SK-N-SH treated with all-trans-retinoic acid at 6 μM for 48 hours (cell line): ENCODE measurements at regions not wholly inside any gene's neighbourhood (a gene's known extent, or its start where the extent isn't known, plus 50 kb on each side); places are given as distances from the start of the nearest gene placed in this dataset.

Experiments
- ATAC-seq: fragments of 200-7000 bp; cut with Tn5 transposase; 3 replicates; pipeline ENCODE4 v1.9.1; 2020; ENCODE audit warnings: mild to moderate bottlenecking, moderate library complexity
- BACH2 ChIP-seq: fragments of 250-450 bp; sonication (Bioruptor Pico); IDR thresholded peaks from 2 replicates; pipeline ENCODE4 v1.9.0; 2021; ENCODE audit warnings: mild to moderate bottlenecking, borderline replicate concordance
- CREB5 ChIP-seq: fragments of 250-450 bp; sonication (Bioruptor Pico); IDR thresholded peaks from 2 replicates; pipeline ENCODE4 v1.5.1; 2020; ENCODE audit warnings: low read depth, mild to moderate bottlenecking, moderate library complexity
- CSDC2 ChIP-seq: fragments of 250-450 bp; sonication (Bioruptor Pico); IDR thresholded peaks from 2 replicates; pipeline ENCODE4 v1.5.0; 2020; ENCODE audit warnings: mild to moderate bottlenecking, moderate library complexity
- CSRNP3 ChIP-seq: fragments of 250-450 bp; sonication (Bioruptor Pico); IDR thresholded peaks from 2 replicates; pipeline ENCODE4 v1.5.1; 2021; ENCODE audit warnings: mild to moderate bottlenecking, moderate library complexity
- ESRRG ChIP-seq: fragments of 250-450 bp; sonication (Bioruptor Pico); IDR thresholded peaks from 2 replicates; pipeline ENCODE4 v1.6.1; 2021; ENCODE audit warnings: mild to moderate bottlenecking
- GLIS3 ChIP-seq: fragments of 250-450 bp; sonication (Bioruptor Pico); IDR thresholded peaks from 2 replicates; pipeline ENCODE4 v1.5.0; 2020; ENCODE audit warnings: mild to moderate bottlenecking, moderate library complexity
- ISL1 ChIP-seq: fragments of 250-450 bp; sonication (Bioruptor Pico); IDR thresholded peaks from 2 replicates; pipeline ENCODE4 v2.1.2; 2022; ENCODE audit warnings: mild to moderate bottlenecking, moderate library complexity
- OSR1 ChIP-seq: fragments of 250-450 bp; sonication (Bioruptor Pico); IDR thresholded peaks from 2 replicates; pipeline ENCODE4 v1.8.0; 2022; ENCODE audit warnings: moderate library complexity, mild to moderate bottlenecking, inconsistent platforms
- PATZ1 ChIP-seq: fragments of 250-450 bp; sonication (Bioruptor Pico); IDR thresholded peaks from 2 replicates; pipeline ENCODE4 v1.8.0; 2020; ENCODE audit warnings: mild to moderate bottlenecking, moderate library complexity, borderline replicate concordance
- PPARA ChIP-seq: fragments of 250-450 bp; sonication (Bioruptor Pico); IDR thresholded peaks from 2 replicates; pipeline ENCODE4 v1.5.0; 2020; ENCODE audit warnings: mild to moderate bottlenecking, borderline replicate concordance
- RARB ChIP-seq: fragments of 250-450 bp; sonication (Bioruptor Pico); IDR thresholded peaks from 2 replicates; pipeline ENCODE4 v1.8.0; 2021; ENCODE audit warnings: mild to moderate bottlenecking, moderate library complexity
- SNAI2 ChIP-seq: fragments of 250-450 bp; sonication (Bioruptor Pico); IDR thresholded peaks from 2 replicates; pipeline ENCODE4 v1.5.0; 2020; ENCODE audit warnings: mild to moderate bottlenecking, moderate library complexity
- TCF4 ChIP-seq: fragments of 250-450 bp; sonication (Bioruptor Pico); IDR thresholded peaks from 2 replicates; pipeline ENCODE4 v1.8.0; 2021; ENCODE audit warnings: mild to moderate bottlenecking, moderate library complexity, borderline replicate concordance
- TOX ChIP-seq: fragments of 250-450 bp; sonication (Bioruptor Pico); IDR thresholded peaks from 2 replicates; pipeline ENCODE4 v1.8.0; 2021; ENCODE audit warnings: mild to moderate bottlenecking, moderate library complexity, borderline replicate concordance
- ZC3H10 ChIP-seq: fragments of 250-450 bp; sonication (Bioruptor Pico); IDR thresholded peaks from 2 replicates; pipeline ENCODE4 v1.5.1; 2021; ENCODE audit warnings: mild to moderate bottlenecking, moderate library complexity
- ZFP3 ChIP-seq: fragments of 250-450 bp; sonication (Bioruptor Pico); IDR thresholded peaks from 2 replicates; pipeline ENCODE4 v1.5.0; 2020; ENCODE audit warnings: mild to moderate bottlenecking, moderate library complexity
- ZFP30 ChIP-seq: fragments of 450-650 bp; formaldehyde crosslinking; IDR thresholded peaks from 2 replicates; pipeline ENCODE4 v1.5.0; 2022; ENCODE audit warnings: mild to moderate bottlenecking, moderate library complexity
- ZNF565 ChIP-seq: fragments of 450-650 bp; formaldehyde crosslinking; conservative IDR thresholded peaks from 2 replicates; pipeline ENCODE4 v1.5.0; 2020; ENCODE audit warnings: low read depth, mild to moderate bottlenecking, moderate library complexity
- ZNF70 ChIP-seq: fragments of 450-650 bp; formaldehyde crosslinking; IDR thresholded peaks from 2 replicates; pipeline ENCODE4 v1.5.0; 2020; ENCODE audit warnings: mild to moderate bottlenecking, moderate library complexity
- ZNF8 ChIP-seq: fragments of 450-650 bp; formaldehyde crosslinking; IDR thresholded peaks from 2 replicates; pipeline ENCODE4 v1.5.0; 2020; ENCODE audit warnings: mild to moderate bottlenecking, moderate library complexity
- TF ChIP-seq, protein P1 (sequence below): fragments of 250-450 bp; sonication (Bioruptor Pico); IDR thresholded peaks from 2 replicates; pipeline ENCODE4 v1.5.0; 2020; ENCODE audit warnings: mild to moderate bottlenecking, moderate library complexity

GRCh38 chr5:87746891-87747377 is 334.2 kb upstream of the CCNH start:
- TF ChIP-seq ESRRG (CRISPR knock-in tag): no peak
- ATAC-seq: no peak

- ATAC-seq: no peak
- TF ChIP-seq ZFP3 (CRISPR knock-in tag) (no peak), PATZ1 (CRISPR knock-in tag) (no peak)
Measured at GRCh38 chr5:87746341-87746740, 333.6 kb upstream of the CCNH start.

DNA sequence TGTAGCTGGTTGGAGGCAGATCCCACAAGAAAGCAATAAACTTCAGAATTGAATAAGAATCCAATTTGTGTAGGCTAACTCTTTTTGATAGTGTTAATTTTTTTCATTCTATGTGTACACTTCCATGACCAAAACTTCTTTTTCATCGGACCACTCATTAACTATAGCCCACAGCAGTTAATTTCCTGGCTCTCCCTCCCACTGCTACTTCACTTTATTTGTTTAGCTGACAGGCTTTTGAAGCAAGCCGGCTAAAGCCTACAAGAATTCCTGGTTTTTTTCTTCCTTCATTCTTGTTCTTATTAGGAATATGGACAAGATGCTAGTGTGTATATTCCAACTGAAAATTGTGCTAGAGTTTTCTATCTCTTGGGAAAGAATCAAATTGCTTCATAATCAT is 329.2 kb upstream of the CCNH start:
- TF ChIP-seq ISL1 (CRISPR knock-in tag) (no peak), CREB5 (CRISPR knock-in tag) (no peak), BACH2 (CRISPR knock-in tag) (no peak), ZNF565 (CRISPR knock-in tag) (no peak), PPARA (no peak), RARB (CRISPR knock-in tag) (no peak), CSRNP3 (CRISPR knock-in tag) (no peak), TCF4 (CRISPR knock-in tag) (no peak), ZFP30 (CRISPR knock-in tag) (no peak), OSR1 (CRISPR knock-in tag) (no peak), ZNF70 (CRISPR knock-in tag) (no peak), ESRRG (CRISPR knock-in tag) (no peak), ZC3H10 (no peak), GLIS3 (CRISPR knock-in tag) (no peak), SNAI2 (CRISPR knock-in tag) (no peak), ZNF8 (CRISPR knock-in tag) (no peak), ZFP3 (CRISPR knock-in tag) (no peak)
- no peak for ATAC-seq

DNA sequence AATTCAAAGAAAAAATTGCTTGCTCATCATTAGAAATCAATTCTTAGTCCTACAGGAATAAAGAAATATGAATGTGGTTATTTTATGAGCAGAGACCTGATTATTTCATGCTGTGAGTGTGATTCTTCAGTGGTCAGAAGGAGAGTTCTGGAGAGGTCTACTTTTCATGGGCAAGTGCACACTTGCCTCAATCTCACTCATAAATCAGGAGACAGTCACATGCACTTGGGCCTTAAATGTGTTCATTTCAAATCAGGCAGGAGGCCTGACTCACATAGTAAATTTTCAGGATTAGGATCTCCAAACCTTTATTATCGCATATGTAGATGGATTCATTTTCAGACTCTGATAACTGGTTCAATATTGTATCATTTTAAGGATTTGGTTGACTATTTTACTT is 323.2 kb upstream of the CCNH start:
- TF ChIP-seq PATZ1 (CRISPR knock-in tag): no peak
- TF ChIP-seq CSDC2: no peak
- TF ChIP-seq GLIS3 (CRISPR knock-in tag): no peak
- no peak for TF ChIP-seq ZNF565 (CRISPR knock-in tag)
- no peak for TF ChIP-seq PPARA
- no peak for TF ChIP-seq ESRRG (CRISPR knock-in tag)
- TF ChIP-seq BACH2 (CRISPR knock-in tag): no peak
- no peak for TF ChIP-seq ZFP3 (CRISPR knock-in tag)
- TF ChIP-seq, protein P1, sequence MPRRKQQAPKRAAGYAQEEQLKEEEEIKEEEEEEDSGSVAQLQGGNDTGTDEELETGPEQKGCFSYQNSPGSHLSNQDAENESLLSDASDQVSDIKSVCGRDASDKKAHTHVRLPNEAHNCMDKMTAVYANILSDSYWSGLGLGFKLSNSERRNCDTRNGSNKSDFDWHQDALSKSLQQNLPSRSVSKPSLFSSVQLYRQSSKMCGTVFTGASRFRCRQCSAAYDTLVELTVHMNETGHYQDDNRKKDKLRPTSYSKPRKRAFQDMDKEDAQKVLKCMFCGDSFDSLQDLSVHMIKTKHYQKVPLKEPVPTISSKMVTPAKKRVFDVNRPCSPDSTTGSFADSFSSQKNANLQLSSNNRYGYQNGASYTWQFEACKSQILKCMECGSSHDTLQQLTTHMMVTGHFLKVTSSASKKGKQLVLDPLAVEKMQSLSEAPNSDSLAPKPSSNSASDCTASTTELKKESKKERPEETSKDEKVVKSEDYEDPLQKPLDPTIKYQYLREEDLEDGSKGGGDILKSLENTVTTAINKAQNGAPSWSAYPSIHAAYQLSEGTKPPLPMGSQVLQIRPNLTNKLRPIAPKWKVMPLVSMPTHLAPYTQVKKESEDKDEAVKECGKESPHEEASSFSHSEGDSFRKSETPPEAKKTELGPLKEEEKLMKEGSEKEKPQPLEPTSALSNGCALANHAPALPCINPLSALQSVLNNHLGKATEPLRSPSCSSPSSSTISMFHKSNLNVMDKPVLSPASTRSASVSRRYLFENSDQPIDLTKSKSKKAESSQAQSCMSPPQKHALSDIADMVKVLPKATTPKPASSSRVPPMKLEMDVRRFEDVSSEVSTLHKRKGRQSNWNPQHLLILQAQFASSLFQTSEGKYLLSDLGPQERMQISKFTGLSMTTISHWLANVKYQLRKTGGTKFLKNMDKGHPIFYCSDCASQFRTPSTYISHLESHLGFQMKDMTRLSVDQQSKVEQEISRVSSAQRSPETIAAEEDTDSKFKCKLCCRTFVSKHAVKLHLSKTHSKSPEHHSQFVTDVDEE (CRISPR knock-in tag): no peak
- TF ChIP-seq RARB (CRISPR knock-in tag): no peak
- TF ChIP-seq OSR1 (CRISPR knock-in tag): no peak
- no peak for TF ChIP-seq ZFP30 (CRISPR knock-in tag)
- no peak for TF ChIP-seq ZC3H10
- TF ChIP-seq TOX (CRISPR knock-in tag): no peak
- no peak for TF ChIP-seq CREB5 (CRISPR knock-in tag)
- no peak for ATAC-seq
